Ovary (tissue), 3 donors: ENCODE measurements at regions not wholly inside any gene's neighbourhood (a gene's known extent, or its start where the extent isn't known, plus 50 kb on each side); places are given as distances from the start of the nearest gene placed in this dataset.

Source experiments
- EP300 ChIP-seq: sonication (generic); formaldehyde crosslinking; IDR thresholded peaks from one replicate; pipeline ENCODE4 v1.6.1; 2017; ENCODE audit warnings: antibody characterized with exemption
- POLR2A ChIP-seq: fragments of 450-650 bp; IDR thresholded peaks from one replicate; pipeline ENCODE4 v1.6.1; 2017; ENCODE audit warnings: antibody characterized with exemption, mild to moderate bottlenecking, moderate library complexity
- TF ChIP-seq, protein P1 (sequence below), 3 donors: fragments of 450-650 bp in 2 of 3; fragments of 200-600 bp in 1 of 3; IDR thresholded peaks; one replicate each; pipeline versions ENCODE4 v1.5.1 to v1.8.0; 2016 to 2022; ENCODE audit warnings: antibody characterized with exemption in 3 of 3, mild to moderate bottlenecking in 1 of 3
- donor health status: DM: no; HTN: no; CAD: no.

DNA sequence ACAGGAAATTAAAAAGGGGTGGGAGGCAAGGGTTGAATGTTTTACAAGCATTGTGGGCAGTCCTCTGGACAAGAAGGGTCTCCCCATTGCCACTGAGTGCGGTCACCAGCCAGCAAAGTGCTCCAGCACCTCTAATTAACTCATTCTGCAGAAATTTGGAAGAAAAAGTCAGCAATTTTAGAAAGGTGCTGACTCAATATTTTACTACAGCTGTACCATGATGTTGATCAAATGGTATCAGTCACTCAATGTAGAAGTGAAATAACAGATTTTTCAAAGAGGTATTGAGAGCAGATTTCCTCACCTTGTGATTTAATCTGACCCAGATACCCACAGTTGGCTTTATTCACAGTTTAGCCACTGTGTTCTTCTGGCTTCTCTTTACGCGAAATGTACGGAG, 96.7 kb downstream of the PMP22 start:
- TF ChIP-seq, protein P1, sequence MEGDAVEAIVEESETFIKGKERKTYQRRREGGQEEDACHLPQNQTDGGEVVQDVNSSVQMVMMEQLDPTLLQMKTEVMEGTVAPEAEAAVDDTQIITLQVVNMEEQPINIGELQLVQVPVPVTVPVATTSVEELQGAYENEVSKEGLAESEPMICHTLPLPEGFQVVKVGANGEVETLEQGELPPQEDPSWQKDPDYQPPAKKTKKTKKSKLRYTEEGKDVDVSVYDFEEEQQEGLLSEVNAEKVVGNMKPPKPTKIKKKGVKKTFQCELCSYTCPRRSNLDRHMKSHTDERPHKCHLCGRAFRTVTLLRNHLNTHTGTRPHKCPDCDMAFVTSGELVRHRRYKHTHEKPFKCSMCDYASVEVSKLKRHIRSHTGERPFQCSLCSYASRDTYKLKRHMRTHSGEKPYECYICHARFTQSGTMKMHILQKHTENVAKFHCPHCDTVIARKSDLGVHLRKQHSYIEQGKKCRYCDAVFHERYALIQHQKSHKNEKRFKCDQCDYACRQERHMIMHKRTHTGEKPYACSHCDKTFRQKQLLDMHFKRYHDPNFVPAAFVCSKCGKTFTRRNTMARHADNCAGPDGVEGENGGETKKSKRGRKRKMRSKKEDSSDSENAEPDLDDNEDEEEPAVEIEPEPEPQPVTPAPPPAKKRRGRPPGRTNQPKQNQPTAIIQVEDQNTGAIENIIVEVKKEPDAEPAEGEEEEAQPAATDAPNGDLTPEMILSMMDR (IDR thresholded peaks at IDR 0.05) = no peak
- TF ChIP-seq EP300 (no peak), POLR2A (no peak)
